HG03103 (cell line): ENCODE measurements at regions not wholly inside any gene's neighbourhood (a gene's known extent, or its start where the extent isn't known, plus 50 kb on each side); places are given as distances from the start of the nearest gene placed in this dataset.

Experiments used
- ATAC-seq: cut with Tn5 transposase; IDR thresholded peaks from one replicate; pipeline ENCODE4 v1.9.1; 2021; ENCODE audit warnings: low read depth; ENCODE audit not compliant: unreplicated experiment

- ATAC-seq: no peak
These were observed 50.5 kb upstream of the GUCY1A1 start for GRCh38 chr4:155616117-155616516.

GRCh38 chr4:155615081-155615887 lies 51.4 kb upstream of the GUCY1A1 start:
- no peak for ATAC-seq

GRCh38 chr4:155614111-155614762 lies 52.4 kb upstream of the GUCY1A1 start:
- ATAC-seq: no peak

GRCh38 chr4:155612074-155612473 lies 54.6 kb upstream of the GUCY1A1 start:
- ATAC-seq: no peak

GRCh38 chr4:155611501-155611900 lies 55.1 kb upstream of the GUCY1A1 start:
- no peak for ATAC-seq

GRCh38 chr4:155610143-155610542 lies 56.5 kb upstream of the GUCY1A1 start:
- ATAC-seq: no peak

- peak; percentile 46 for ATAC-seq
These were observed 57.1 kb upstream of the GUCY1A1 start for GRCh38 chr4:155609455-155610059.

- no peak for ATAC-seq
These were observed 58.3 kb upstream of the GUCY1A1 start for GRCh38 chr4:155608225-155608885.

- ATAC-seq: no peak
These were observed 59.2 kb upstream of the GUCY1A1 start for GRCh38 chr4:155607481-155607880.

GRCh38 chr4:155604718-155605626 lies 61.7 kb upstream of the GUCY1A1 start:
- ATAC-seq: no peak

- ATAC-seq: no peak
These were observed 63.2 kb upstream of the GUCY1A1 start for GRCh38 chr4:155603360-155603891.

GRCh38 chr4:155602351-155603140 lies 64.1 kb upstream of the GUCY1A1 start:
- no peak for ATAC-seq

GRCh38 chr4:155600244-155600643 lies 66.4 kb upstream of the GUCY1A1 start:
- ATAC-seq: no peak

- no peak for ATAC-seq
These were observed 67.1 kb upstream of the GUCY1A1 start for GRCh38 chr4:155599596-155599995.

GRCh38 chr4:155599085-155599484 lies 67.6 kb upstream of the GUCY1A1 start:
- ATAC-seq: no peak

GRCh38 chr4:155597933-155598451 lies 68.7 kb upstream of the GUCY1A1 start:
- no peak for ATAC-seq

GRCh38 chr4:155597281-155597680 lies 69.4 kb upstream of the GUCY1A1 start:
- no peak for ATAC-seq

GRCh38 chr4:155593793-155594192 lies 72.9 kb upstream of the GUCY1A1 start:
- ATAC-seq: no peak

- no peak for ATAC-seq
These were observed 73.7 kb upstream of the GUCY1A1 start for GRCh38 chr4:155592938-155593297.
